Hepatocyte (in vitro differentiated cells): ENCODE measurements at regions not wholly inside any gene's neighbourhood (a gene's known extent, or its start where the extent isn't known, plus 50 kb on each side); places are given as distances from the start of the nearest gene placed in this dataset.
"Not testable (repeated sequence)": the region's sequence is repeated elsewhere in the genome, so short reads cannot be mapped to it uniquely, and the experiment has no call there.

Experiments used
- DNase-seq: peaks from one replicate; pipeline ENCODE4 v3.0.0-alpha.2; 2016; ENCODE audit warnings: low spot score
- H2AFZ ChIP-seq: fragments of 200-600 bp; sonication (generic); 2 replicates; pipeline ENCODE4 v1.6.0; 2016; ENCODE audit warnings: antibody characterized with exemption, mild to moderate bottlenecking
- H3K27ac ChIP-seq: fragments of 200-600 bp; sonication (generic); 2 replicates; pipeline ENCODE4 v1.5.1; 2016; ENCODE audit warnings: mild to moderate bottlenecking
- H3K27me3 ChIP-seq: fragments of 200-600 bp; sonication (generic); 2 replicates; pipeline ENCODE4 v1.6.1; 2016
- H3K36me3 ChIP-seq: fragments of 200-600 bp; sonication (generic); replicated peaks from 2 replicates; pipeline ENCODE4 v1.5.1; 2016; ENCODE audit warnings: low read depth; ENCODE audit not compliant: insufficient read depth
- H3K4me1 ChIP-seq: fragments of 200-600 bp; sonication (generic); 2 replicates; pipeline ENCODE4 v1.5.1; 2016; ENCODE audit warnings: mild to moderate bottlenecking, moderate library complexity; ENCODE audit not compliant: insufficient read depth
- H3K4me2 ChIP-seq: fragments of 200-600 bp; sonication (generic); 2 replicates; pipeline ENCODE4 v1.6.0; 2016
- H3K4me3 ChIP-seq: fragments of 200-600 bp; sonication (generic); 2 replicates; pipeline ENCODE4 v1.5.1; 2016; ENCODE audit warnings: mild to moderate bottlenecking
- H3K79me2 ChIP-seq: fragments of 200-600 bp; sonication (generic); 2 replicates; pipeline ENCODE4 v1.6.0; 2017; ENCODE audit warnings: mild to moderate bottlenecking
- H3K9me2 ChIP-seq: fragments of 200-600 bp; sonication (generic); replicated peaks from 2 replicates; pipeline ENCODE4 v1.6.0; 2017; ENCODE audit warnings: mild to moderate bottlenecking; ENCODE audit not compliant: insufficient read depth
- H3K9me3 ChIP-seq: fragments of 200-600 bp; sonication (generic); 2 replicates; pipeline ENCODE4 v1.5.1; 2016; ENCODE audit warnings: low read depth, mild to moderate bottlenecking
- H4K20me1 ChIP-seq: fragments of 200-600 bp; sonication (generic); 2 replicates; pipeline ENCODE4 v1.6.0; 2016; ENCODE audit warnings: mild to moderate bottlenecking; ENCODE audit not compliant: insufficient read depth, poor library complexity, severe bottlenecking
- CTCF ChIP-seq: fragments of 200-600 bp; sonication (generic); IDR thresholded peaks from 2 replicates; pipeline ENCODE4 v1.5.1; 2016; ENCODE audit warnings: antibody characterized with exemption, mild to moderate bottlenecking; ENCODE audit not compliant: poor library complexity
- EZH2 ChIP-seq: fragments of 200-600 bp; sonication (generic); IDR thresholded peaks from 2 replicates; pipeline ENCODE4 v1.6.1; 2016; ENCODE audit warnings: antibody characterized with exemption, mild to moderate bottlenecking, borderline replicate concordance
- EZH2phosphoT487 ChIP-seq: fragments of 200-600 bp; sonication (generic); IDR thresholded peaks from one replicate; pipeline ENCODE4 v1.6.1; 2018; ENCODE audit warnings: antibody characterized with exemption, mild to moderate bottlenecking, low read depth, moderate library complexity; ENCODE audit not compliant: unreplicated experiment, severe bottlenecking
- WGBS: methylation state at CpG from one replicate; pipeline ENCODE4 v1.1.6; 2016; ENCODE audit warnings: low lambda C conversion rate; ENCODE audit errors: missing lambda C conversion rate; 5-methylcytosine and 5-hydroxymethylcytosine counted together

- no peaks in the 10 kb centered on the region for H3K4me1 ChIP-seq
- H3K4me3 ChIP-seq = no peak overlapping the region
- no peaks in the 10 kb centered on the region for H3K36me3 ChIP-seq
- H3K27ac ChIP-seq = no peak overlapping the region
- no peak for TF ChIP-seq EZH2
- TF ChIP-seq EZH2phosphoT487 = no peak
- no peak for TF ChIP-seq CTCF
- no peaks in the 10 kb centered on the region for H3K27me3 ChIP-seq
- DNase-seq = no peak
- H3K4me2 ChIP-seq = no peak overlapping the region
- H3K9me2 ChIP-seq = no peaks in the 10 kb centered on the region
- H4K20me1 ChIP-seq = no peaks in the 10 kb centered on the region
- H3K79me2 ChIP-seq = no peaks in the 10 kb centered on the region
- H2AFZ ChIP-seq = no peak overlapping the region
- no peaks in the 10 kb centered on the region for H3K9me3 ChIP-seq
- WGBS = 93% methylated on average over 5 of the region's 5 CpGs
Measured at GRCh38 chr15:92788196-92788595, 111.9 kb upstream of the CHD2 start.

DNA sequence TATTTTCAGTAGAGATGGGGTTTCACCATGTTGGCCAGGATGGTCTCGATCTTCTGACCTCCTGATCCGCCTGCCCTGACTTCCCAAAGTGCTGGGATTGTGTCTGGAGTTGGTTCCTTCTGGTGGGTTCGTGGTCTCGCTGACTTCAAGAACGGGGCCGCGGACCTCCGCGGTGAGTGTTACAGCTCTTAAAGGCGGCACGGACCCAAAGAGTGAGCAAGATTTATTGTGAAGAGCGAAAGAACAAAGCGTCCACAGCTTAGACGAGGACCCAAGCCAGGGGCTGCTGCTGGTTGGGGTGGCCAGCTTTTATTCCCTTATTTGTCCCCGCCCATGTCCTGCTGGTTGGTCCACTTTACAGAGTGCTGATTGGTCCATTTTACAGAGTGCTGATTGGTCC lies 111.3 kb upstream of the CHD2 start:
- not testable (repeated sequence) for H3K4me1 ChIP-seq, H3K9me3 ChIP-seq
- WGBS = 94% methylated on average over 15 of the region's 15 CpGs

GRCh38 chr15:92796161-92796611 lies 103.9 kb upstream of the CHD2 start:
- no peaks in the 10 kb centered on the region for H3K79me2 ChIP-seq
- no peak overlapping the region for H3K4me2 ChIP-seq
- H3K27ac ChIP-seq = no peak overlapping the region
- H3K4me3 ChIP-seq = no peak overlapping the region
- H2AFZ ChIP-seq = no peak overlapping the region
- H3K9me2 ChIP-seq = no peaks in the 10 kb centered on the region
- DNase-seq = no peak
- TF ChIP-seq CTCF = no peak
- no peak for TF ChIP-seq EZH2phosphoT487
- no peak for TF ChIP-seq EZH2
- H4K20me1 ChIP-seq = no peaks in the 10 kb centered on the region
- 82% methylated on average over 1 of the region's 1 CpG for WGBS
- no peaks in the 10 kb centered on the region for H3K27me3 ChIP-seq
- H3K9me3 ChIP-seq = no peaks in the 10 kb centered on the region
- H3K4me1 ChIP-seq = no peaks in the 10 kb centered on the region
- no peaks in the 10 kb centered on the region for H3K36me3 ChIP-seq

More for the DNA sequence above, 111.3 kb upstream of the CHD2 start:
- not testable (repeated sequence) for H3K27ac ChIP-seq, H2AFZ ChIP-seq, H3K4me3 ChIP-seq, H3K36me3 ChIP-seq, H3K27me3 ChIP-seq, H3K4me2 ChIP-seq, H3K79me2 ChIP-seq, DNase-seq, H4K20me1 ChIP-seq, H3K9me2 ChIP-seq

- Histone ChIP-seq H3K4me2 (no peak overlapping the region), H3K9me3 (no peaks in the 10 kb centered on the region), H3K27me3 (no peaks in the 10 kb centered on the region), H4K20me1 (no peaks in the 10 kb centered on the region), H3K27ac (peak overlapping the region; percentile 70), H3K9me2 (no peaks in the 10 kb centered on the region), H3K36me3 (no peaks in the 10 kb centered on the region), H3K4me3 (no peak overlapping the region), H3K79me2 (no peaks in the 10 kb centered on the region), H3K4me1 (no peaks in the 10 kb centered on the region), H2AFZ (peak overlapping the region; percentile 54)
- DNase-seq = peak; percentile 91
- TF ChIP-seq EZH2phosphoT487 (no peak), EZH2 (no peak), CTCF (peak; percentile 82)
- WGBS = 80% methylated on average over 12 of the region's 12 CpGs
Measured at GRCh38 chr15:92797168-92798052, 102.7 kb upstream of the CHD2 start.
